ENCODE measurements at regions not wholly inside any gene's neighbourhood (a gene's known extent, or its start where the extent isn't known, plus 50 kb on each side); places are given as distances from the start of the nearest gene placed in this dataset.

GRCh38 chr4:11214281-11214680 lies 214.4 kb downstream of the HS3ST1 start:
- Histone ChIP-seq H3K79me2 (ENCODE audit: insufficient read depth, low read length) (no peaks in the 10 kb centered on the region), H3K4me1 (ENCODE audit: insufficient read depth, low read length, poor library complexity, severe bottlenecking) (no peaks in the 10 kb centered on the region), H3K4me2 (ENCODE audit: low read depth, low read length, poor library complexity, severe bottlenecking) (no peak overlapping the region), H4K20me1 (ENCODE audit: insufficient read depth, low read length, poor library complexity, severe bottlenecking) (no peaks in the 10 kb centered on the region), H3K9me3 (ENCODE audit: insufficient read depth, low read depth, low read length) (peaks cover 6% of the 10 kb centered on the region; the same call in 1 of the 2 replicates), H2AFZ (ENCODE audit: low read length) (no peak overlapping the region), H3K9ac (ENCODE audit: low read depth, low read length, poor library complexity, severe bottlenecking) (no peak overlapping the region), H3K9me2 (replicated peaks; ENCODE audit: low read depth, low read length) (no peaks in the 10 kb centered on the region), H3K27me3 (ENCODE audit: insufficient read depth, low read length, poor library complexity, severe bottlenecking) (no peaks in the 10 kb centered on the region), H3F3A (ENCODE audit: low read depth) (no peaks in the 10 kb centered on the region), H3K36me3 (ENCODE audit: insufficient read depth, low read length) (no peaks in the 10 kb centered on the region), H3K4me3 (ENCODE audit: low read length, poor library complexity, severe bottlenecking) (no peak overlapping the region)
- no peak for TF ChIP-seq EZH2phosphoT487 (IDR thresholded peaks at IDR 0.05; ENCODE audit: borderline replicate concordance)
- no peak for TF ChIP-seq CTCF (conservative IDR thresholded peaks at IDR 0.05; ENCODE audit: low read length)

- Histone ChIP-seq H3K36me3 (ENCODE audit: insufficient read depth, low read length) (peaks cover 16% of the 10 kb centered on the region; the same call in 1 of the 2 replicates), H4K20me1 (ENCODE audit: insufficient read depth, low read length, poor library complexity, severe bottlenecking) (no peaks in the 10 kb centered on the region), H3K4me3 (ENCODE audit: low read length, poor library complexity, severe bottlenecking) (no peak overlapping the region), H3K9me2 (replicated peaks; ENCODE audit: low read depth, low read length) (no peaks in the 10 kb centered on the region), H3K9ac (ENCODE audit: low read depth, low read length, poor library complexity, severe bottlenecking) (no peak overlapping the region), H3K4me1 (ENCODE audit: insufficient read depth, low read length, poor library complexity, severe bottlenecking) (no peaks in the 10 kb centered on the region), H3K79me2 (ENCODE audit: insufficient read depth, low read length) (no peaks in the 10 kb centered on the region), H3F3A (ENCODE audit: low read depth) (no peaks in the 10 kb centered on the region), H3K9me3 (ENCODE audit: insufficient read depth, low read depth, low read length) (peaks cover 17% of the 10 kb centered on the region), H3K27me3 (ENCODE audit: insufficient read depth, low read length, poor library complexity, severe bottlenecking) (no peaks in the 10 kb centered on the region), H2AFZ (ENCODE audit: low read length) (no peak overlapping the region), H3K4me2 (ENCODE audit: low read depth, low read length, poor library complexity, severe bottlenecking) (no peak overlapping the region)
- TF ChIP-seq EZH2phosphoT487 (IDR thresholded peaks at IDR 0.05; ENCODE audit: borderline replicate concordance) (no peak), CTCF (conservative IDR thresholded peaks at IDR 0.05; ENCODE audit: low read length) (no peak)
Observed at GRCh38 chr4:11209826-11210225, 218.9 kb downstream of the HS3ST1 start.

GRCh38 chr4:11201256-11201655 lies 227.4 kb downstream of the HS3ST1 start:
- TF ChIP-seq EZH2phosphoT487 (IDR thresholded peaks at IDR 0.05; ENCODE audit: borderline replicate concordance), result no peak
- peaks cover 15% of the 10 kb centered on the region for H3K4me1 ChIP-seq (ENCODE audit: insufficient read depth, low read length, poor library complexity, severe bottlenecking)
- H3K9me2 ChIP-seq (replicated peaks; ENCODE audit: low read depth, low read length), result no peaks in the 10 kb centered on the region
- H3K79me2 ChIP-seq (ENCODE audit: insufficient read depth, low read length), result no peaks in the 10 kb centered on the region
- H3K36me3 ChIP-seq (ENCODE audit: insufficient read depth, low read length), result 0 out of 2 replicates have a peak, but pooled peaks cover 3% of the 10 kb centered on the region
- no peaks in the 10 kb centered on the region for H3K27me3 ChIP-seq (ENCODE audit: insufficient read depth, low read length, poor library complexity, severe bottlenecking)
- no peaks in the 10 kb centered on the region for H4K20me1 ChIP-seq (ENCODE audit: insufficient read depth, low read length, poor library complexity, severe bottlenecking)
- no peak overlapping the region for H2AFZ ChIP-seq (ENCODE audit: low read length)
- H3K9me3 ChIP-seq (ENCODE audit: insufficient read depth, low read depth, low read length), result no peaks in the 10 kb centered on the region
- no peak overlapping the region for H3K4me3 ChIP-seq (ENCODE audit: low read length, poor library complexity, severe bottlenecking)
- no peak overlapping the region for H3K9ac ChIP-seq (ENCODE audit: low read depth, low read length, poor library complexity, severe bottlenecking)
- no peaks in the 10 kb centered on the region for H3F3A ChIP-seq (ENCODE audit: low read depth)
- no peak overlapping the region for H3K4me2 ChIP-seq (ENCODE audit: low read depth, low read length, poor library complexity, severe bottlenecking)

Measured in Loucy (cell line).